Colonic mucosa (tissue), 4 donors: ENCODE measurements at regions not wholly inside any gene's neighbourhood (a gene's known extent, or its start where the extent isn't known, plus 50 kb on each side); places are given as distances from the start of the nearest gene placed in this dataset.

Experiments
- DNase-seq: peaks from one replicate; pipeline ENCODE4 v3.0.0-alpha.2; 2020
- H3K27ac ChIP-seq: fragments of 200-600 bp; one replicate; pipeline ENCODE4 v1.8.0; 2021
- H3K27me3 ChIP-seq: fragments of 200-600 bp; one replicate; pipeline ENCODE4 v1.8.0; 2021
- H3K36me3 ChIP-seq: fragments of 200-600 bp; one replicate; pipeline ENCODE4 v1.8.0; 2021
- H3K4me1 ChIP-seq: fragments of 200-600 bp; one replicate; pipeline ENCODE4 v1.8.0; 2021; ENCODE audit warnings: mild to moderate bottlenecking
- H3K4me3 ChIP-seq: fragments of 200-600 bp; one replicate; pipeline ENCODE4 v1.8.0; 2021
- H3K9ac ChIP-seq, 2 donors: one replicate each; pipeline ENCODE4 v1.7.0; 2013; ENCODE audit warnings: control low read depth in 2 of 2, low read depth in 2 of 2, low read length in 2 of 2
- H3K9me3 ChIP-seq: fragments of 200-600 bp; one replicate; pipeline ENCODE4 v1.8.0; 2021
- CTCF ChIP-seq: fragments of 200-600 bp; IDR thresholded peaks from one replicate; pipeline ENCODE4 v1.8.0; 2022; ENCODE audit warnings: antibody characterized with exemption, mild to moderate bottlenecking
- intact Hi-C: fragments of 100-400 bp; cut with DNase I; formaldehyde crosslinking; loops from one replicate; pipeline ENCODE4 v1.14.1; 2022
- donor health status: healthy.
- donor health status: DM: no; HTN: no; CAD: no.
- donor health status: DM: no; HTN: no; CAD: no.

GRCh38 chr11:8740129-8740528, 57.5 kb downstream of the RPL27A start:
- no peaks in the 10 kb centered on the region for H3K4me1 ChIP-seq
- no peak overlapping the region for H3K4me3 ChIP-seq
- no peak overlapping the region for H3K9ac ChIP-seq
- no peaks in the 10 kb centered on the region for H3K9me3 ChIP-seq
- no peaks in the 10 kb centered on the region for H3K36me3 ChIP-seq
- intact Hi-C loops, result no loop called here
- TF ChIP-seq CTCF, result no peak
- DNase-seq, result no peak
- H3K27ac ChIP-seq, result no peak overlapping the region
- no peaks in the 10 kb centered on the region for H3K27me3 ChIP-seq

GRCh38 chr11:8744423-8744822, 61.8 kb downstream of the RPL27A start:
- no peak overlapping the region for H3K4me3 ChIP-seq
- H3K9ac ChIP-seq, result no peak overlapping the region
- no peaks in the 10 kb centered on the region for H3K27me3 ChIP-seq
- H3K9me3 ChIP-seq, result no peaks in the 10 kb centered on the region
- H3K36me3 ChIP-seq, result no peaks in the 10 kb centered on the region
- no peaks in the 10 kb centered on the region for H3K4me1 ChIP-seq
- no peak for DNase-seq
- no peak overlapping the region for H3K27ac ChIP-seq
- TF ChIP-seq CTCF, result no peak
- intact Hi-C loops, result no loop called here

- H3K9ac ChIP-seq, result no peak overlapping the region
- no peaks in the 10 kb centered on the region for H3K4me1 ChIP-seq
- H3K27me3 ChIP-seq, result no peaks in the 10 kb centered on the region
- no peak for TF ChIP-seq CTCF
- DNase-seq, result no peak
- no peak overlapping the region for H3K27ac ChIP-seq
- intact Hi-C loops, result no loop called here
- no peaks in the 10 kb centered on the region for H3K36me3 ChIP-seq
- no peak overlapping the region for H3K4me3 ChIP-seq
- no peaks in the 10 kb centered on the region for H3K9me3 ChIP-seq
Observed at GRCh38 chr11:8745431-8746253, 63.0 kb downstream of the RPL27A start.

- no peaks in the 10 kb centered on the region for H3K36me3 ChIP-seq
- intact Hi-C loops, result no loop called here
- no peaks in the 10 kb centered on the region for H3K4me1 ChIP-seq
- H3K9me3 ChIP-seq, result no peaks in the 10 kb centered on the region
- peak overlapping the region; percentile 7 for H3K27ac ChIP-seq
- TF ChIP-seq CTCF, result no peak
- no peak overlapping the region for H3K9ac ChIP-seq
- H3K4me3 ChIP-seq, result no peak overlapping the region
- H3K27me3 ChIP-seq, result no peaks in the 10 kb centered on the region
- no peak for DNase-seq
Observed at GRCh38 chr11:8746331-8746974, 63.9 kb downstream of the RPL27A start.

GRCh38 chr11:8747173-8747572, 64.6 kb downstream of the RPL27A start:
- peak overlapping the region; percentile 7 for H3K27ac ChIP-seq
- H3K9ac ChIP-seq, result no peak overlapping the region
- no peaks in the 10 kb centered on the region for H3K4me1 ChIP-seq
- DNase-seq, result no peak
- intact Hi-C loops, result no loop called here
- no peak for TF ChIP-seq CTCF
- no peaks in the 10 kb centered on the region for H3K36me3 ChIP-seq
- no peaks in the 10 kb centered on the region for H3K27me3 ChIP-seq
- no peaks in the 10 kb centered on the region for H3K9me3 ChIP-seq
- H3K4me3 ChIP-seq, result no peak overlapping the region
